HCT116 (cell line): ENCODE measurements at regions not wholly inside any gene's neighbourhood (a gene's known extent, or its start where the extent isn't known, plus 50 kb on each side); places are given as distances from the start of the nearest gene placed in this dataset.

Experiments used
- ATAC-seq: fragments of 200-7000 bp; cut with Tn5 transposase; 2 replicates; pipeline ENCODE4 v1.9.1; 2020; ENCODE audit warnings: mild to moderate bottlenecking, moderate library complexity
- BruUV-seq: library from RNA; stranded (reverse); fragments of 400-500 nt; replicated peaks from 2 replicates; lab custom pipeline; 2021; lab: Mats Ljungman, UMichigan
- CTCF ChIA-PET: fragments of 300-600 bp; sonication (Branson Sonifier 250); formaldehyde crosslinking; loops from one replicate; lab custom pipeline; 2021; ENCODE audit warnings: antibody characterized with exemption; lab: Charles Lee
- POLR2A ChIA-PET: fragments of 300-600, 350-600 bp; sonication (Branson Sonifier 250); formaldehyde crosslinking; loops from one replicate; lab custom pipeline; 2021; ENCODE audit warnings: antibody characterized with exemption; lab: Charles Lee
- RAD21 ChIA-PET, 2 experiments: fragments of 300-600 bp; sonication (Branson Sonifier 250); formaldehyde crosslinking; loops; one replicate each; lab custom pipeline; 2023; ENCODE audit warnings: low total read pairs in 2 of 2; ENCODE audit not compliant: uncharacterized antibody in 2 of 2, unreplicated experiment in 2 of 2, low non-redundant PET in 1 of 2; lab: Charles Lee
- DNase-seq: peaks from one replicate; pipeline ENCODE4 v3.0.0-alpha.2; 2010; ENCODE audit warnings: low read depth, low spot score
- H2AFZ ChIP-seq: fragments of 200-600 bp; shearing (Covaris generic), sonication (generic); 2 replicates; pipeline ENCODE4 v1.6.1; 2017; ENCODE audit warnings: low read depth, mixed run types, mixed read lengths, antibody characterized with exemption, low read length; ENCODE audit not compliant: poor library complexity, severe bottlenecking
- H3K27ac ChIP-seq: 2 replicates; pipeline ENCODE4 v1.5.1; 2012; ENCODE audit warnings: low read depth, low read length
- H3K27me3 ChIP-seq: fragments of 200-600 bp; sonication (generic); 2 replicates; pipeline ENCODE4 v1.6.1; 2016; ENCODE audit warnings: mixed run types, low read length, mixed read lengths; ENCODE audit not compliant: insufficient read depth
- H3K36me3 ChIP-seq, 2 experiments: fragments of 200-500 bp in 1 of 2; fragments of 200-600 bp in 1 of 2; sonication (Bioruptor generic) in 1 of 2; sonication (generic) in 1 of 2; 2 replicates each; pipeline versions ENCODE4 v1.5.1 to v1.6.1; 2014 to 2016; ENCODE audit warnings: low read length in 2 of 2, inconsistent platforms in 1 of 2, mixed read lengths in 1 of 2, mixed run types in 1 of 2; ENCODE audit not compliant: insufficient read depth in 2 of 2, control insufficient read depth in 1 of 2
- H3K4me1 ChIP-seq, 2 experiments: fragments of 200-600 bp in 1 of 2; sonication (generic) in 1 of 2; 2 replicates each; pipeline versions ENCODE4 v1.5.1 to v1.6.1; 2012 to 2017; ENCODE audit warnings: low read length in 2 of 2, inconsistent platforms in 1 of 2, mild to moderate bottlenecking in 1 of 2, mixed read lengths in 1 of 2, mixed run types in 1 of 2, moderate library complexity in 1 of 2; ENCODE audit not compliant: insufficient read depth in 2 of 2, control insufficient read depth in 1 of 2
- H3K4me2 ChIP-seq: fragments of 200-600 bp; sonication (generic); 2 replicates; pipeline ENCODE4 v1.6.1; 2017; ENCODE audit warnings: mixed run types, low read length, mixed read lengths
- H3K4me3 ChIP-seq, 2 experiments: fragments of 200-600 bp in 1 of 2; sonication (generic) in 1 of 2; replicated peaks in 1 of 2; 2 replicates each; pipeline ENCODE4 v1.5.1; 2011 to 2016; ENCODE audit warnings: low read length in 2 of 2, control low read depth in 1 of 2, low read depth in 1 of 2, mild to moderate bottlenecking in 1 of 2, mixed read lengths in 1 of 2, mixed run types in 1 of 2
- H3K79me2 ChIP-seq: fragments of 200-600 bp; sonication (generic); 2 replicates; pipeline ENCODE4 v1.6.1; 2017; ENCODE audit warnings: mild to moderate bottlenecking, mixed run types, low read length, moderate library complexity, mixed read lengths; ENCODE audit not compliant: insufficient read depth
- H3K9ac ChIP-seq: fragments of 200-600 bp; sonication (generic); 2 replicates; pipeline ENCODE4 v1.6.1; 2016; ENCODE audit warnings: low read length, mixed read lengths
- H3K9me2 ChIP-seq: fragments of 200-600 bp; sonication (generic), shearing (Covaris generic); 2 replicates; pipeline ENCODE4 v1.6.1; 2017; ENCODE audit warnings: mixed run types, mild to moderate bottlenecking, moderate library complexity; ENCODE audit not compliant: insufficient read depth
- H3K9me3 ChIP-seq, 2 experiments: fragments of 200-500 bp in 1 of 2; fragments of 200-600 bp in 1 of 2; sonication (Bioruptor generic) in 1 of 2; sonication (generic) in 1 of 2; 2 replicates each; pipeline ENCODE4 v1.6.1; 2014 to 2017; ENCODE audit warnings: low read length in 2 of 2, mixed read lengths in 2 of 2, inconsistent platforms in 1 of 2, low read depth in 1 of 2, mild to moderate bottlenecking in 1 of 2, mixed run types in 1 of 2, moderate library complexity in 1 of 2; ENCODE audit not compliant: control insufficient read depth in 1 of 2, insufficient read depth in 1 of 2
- H4K20me1 ChIP-seq: fragments of 200-600 bp; sonication (generic), shearing (Covaris generic); 2 replicates; pipeline ENCODE4 v1.6.1; 2017; ENCODE audit warnings: mixed run types, mild to moderate bottlenecking, moderate library complexity; ENCODE audit not compliant: insufficient read depth
- ATF3 ChIP-seq: IDR thresholded peaks from 2 replicates; pipeline ENCODE4 v1.6.1; 2012
- CBX3 ChIP-seq: IDR thresholded peaks from 2 replicates; pipeline ENCODE4 v1.6.1; 2012; ENCODE audit warnings: low read depth
- CEBPB ChIP-seq: IDR thresholded peaks from 2 replicates; pipeline ENCODE4 v1.6.1; 2012; ENCODE audit warnings: low read depth
- CTCF ChIP-seq, 3 experiments: fragments of 200-600 bp in 1 of 3; sonication (generic) in 1 of 3; IDR thresholded peaks in 2 of 3; conservative IDR thresholded peaks in 1 of 3; 2 replicates each; pipeline ENCODE4 v1.5.1; 2012 to 2017; ENCODE audit warnings: low read depth in 2 of 3, low read length in 2 of 3, antibody characterized with exemption in 1 of 3, borderline replicate concordance in 1 of 3, control low read depth in 1 of 3, mild to moderate bottlenecking in 1 of 3, mixed read lengths in 1 of 3, mixed run types in 1 of 3, moderate library complexity in 1 of 3; ENCODE audit not compliant: insufficient read depth in 1 of 3
- EGR1 ChIP-seq: IDR thresholded peaks from 2 replicates; pipeline ENCODE4 v1.6.1; 2012; ENCODE audit warnings: low read depth
- ELF1 ChIP-seq: IDR thresholded peaks from 2 replicates; pipeline ENCODE4 v1.6.1; 2012; ENCODE audit warnings: low read depth, borderline replicate concordance
- EZH2phosphoT487 ChIP-seq: fragments of 200-600 bp; IDR thresholded peaks from 2 replicates; pipeline ENCODE4 v1.6.1; 2018; ENCODE audit warnings: antibody characterized with exemption, borderline replicate concordance
- JUND ChIP-seq: IDR thresholded peaks from 2 replicates; pipeline ENCODE4 v1.6.1; 2012
- MAX ChIP-seq: IDR thresholded peaks from 2 replicates; pipeline ENCODE4 v1.6.1; 2012
- POLR2A ChIP-seq: IDR thresholded peaks from 2 replicates; pipeline ENCODE4 v1.7.0; 2011; ENCODE audit warnings: borderline replicate concordance; ENCODE audit not compliant: insufficient read depth, insufficient read length; ENCODE audit errors: extremely low read depth
- RAD21 ChIP-seq: IDR thresholded peaks from 2 replicates; pipeline ENCODE4 v1.6.1; 2012; ENCODE audit warnings: low read depth, mild to moderate bottlenecking
- SIN3A ChIP-seq: IDR thresholded peaks from 2 replicates; pipeline ENCODE4 v1.6.1; 2012; ENCODE audit warnings: low read depth
- SP1 ChIP-seq: IDR thresholded peaks from 2 replicates; pipeline ENCODE4 v1.6.1; 2012; ENCODE audit warnings: low read depth
- SRF ChIP-seq: IDR thresholded peaks from 2 replicates; pipeline ENCODE4 v1.6.1; 2012; ENCODE audit warnings: low read depth
- YY1 ChIP-seq: IDR thresholded peaks from 2 replicates; pipeline ENCODE4 v1.6.1; 2011; ENCODE audit warnings: low read length, low read depth, moderate library complexity, mild to moderate bottlenecking; ENCODE audit not compliant: insufficient replicate concordance; ENCODE audit errors: extremely low read depth
- ZBTB33 ChIP-seq: IDR thresholded peaks from 2 replicates; pipeline ENCODE4 v1.6.1; 2011; ENCODE audit warnings: mild to moderate bottlenecking, low read length, moderate library complexity; ENCODE audit not compliant: insufficient replicate concordance; ENCODE audit errors: extremely low read depth
- ZFX ChIP-seq: fragments of 450-650 bp; IDR thresholded peaks from 2 replicates; pipeline ENCODE4 v1.6.1; 2017
- intact Hi-C: fragments of 100-400 bp; cut with micrococcal nuclease; formaldehyde crosslinking; loops from 2 replicates; pipeline ENCODE4 v1.10.0; 2022

- Histone ChIP-seq H2AFZ (no peak overlapping the region), H3K9ac (no peak overlapping the region), H3K9me3 (no peaks in the 10 kb centered on the region), H3K4me2 (no peak overlapping the region), H3K79me2 (no peaks in the 10 kb centered on the region), H3K27ac (no peak overlapping the region), H4K20me1 (no peaks in the 10 kb centered on the region; the same call in 1 of the 2 replicates), H3K27me3 (no peaks in the 10 kb centered on the region), H3K4me1 (no peaks in the 10 kb centered on the region), H3K9me2 (no peaks in the 10 kb centered on the region), H3K4me3 (no peak overlapping the region), H3K36me3 (no peaks in the 10 kb centered on the region)
- CTCF ChIA-PET = no interaction called here
- no peak for DNase-seq
- intact Hi-C loops = no loop called here
- no peak for ATAC-seq
- POLR2A ChIA-PET = no interaction called here
- no TSS peak for BruUV-seq
- RAD21 ChIA-PET = no interaction called here
- no peak for TF ChIP-seq ELF1
- no peak for TF ChIP-seq RAD21
- TF ChIP-seq MAX = no peak
- TF ChIP-seq YY1 = no peak
- TF ChIP-seq ZBTB33 = no peak
- no peak for TF ChIP-seq JUND
- TF ChIP-seq ATF3 = no peak
- TF ChIP-seq ZFX = no peak
- TF ChIP-seq CBX3 = no peak
- TF ChIP-seq EGR1 = no peak
- no peak for TF ChIP-seq SRF
- no peak for TF ChIP-seq CEBPB
- TF ChIP-seq SP1 = no peak
- TF ChIP-seq CTCF (IDR thresholded peaks at IDR 0.05 in 2 of 3, conservative IDR thresholded peaks at IDR 0.05 in 1 of 3; ENCODE audit: borderline replicate concordance in 1 of 3, insufficient read depth in 1 of 3, low read depth in 2 of 3, low read length in 2 of 3) = no peak
- no peak for TF ChIP-seq SIN3A
- TF ChIP-seq POLR2A = no peak
- no peak for TF ChIP-seq EZH2phosphoT487
These were observed 1673.5 kb upstream of the CELF4 start for GRCh38 chr18:39238981-39239660.
